ENCODE measurements at regions not wholly inside any gene's neighbourhood (a gene's known extent, or its start where the extent isn't known, plus 50 kb on each side); places are given as distances from the start of the nearest gene placed in this dataset.
"Not testable (repeated sequence)": the region's sequence is repeated elsewhere in the genome, so short reads cannot be mapped to it uniquely, and the experiment has no call there.

GRCh38 chr11:45000918-45001317 lies 50.2 kb upstream of the TP53I11 start:
- DNase-seq (ENCODE audit: insufficient read length) = no peak
- no peak for FAIRE-seq
- TF ChIP-seq POLR2A (IDR thresholded peaks at IDR 0.05; ENCODE audit: low read depth, low read length) (no peak), TAF1 (IDR thresholded peaks at IDR 0.05; ENCODE audit: borderline replicate concordance, low read depth, low read length) (no peak)

- no peak for TF ChIP-seq TAF1 (IDR thresholded peaks at IDR 0.05; ENCODE audit: borderline replicate concordance, low read depth, low read length)
- no peak for TF ChIP-seq POLR2AphosphoS5 (IDR thresholded peaks at IDR 0.05; ENCODE audit: low read depth, low read length)
- no peak for TF ChIP-seq POLR2A (IDR thresholded peaks at IDR 0.05; ENCODE audit: low read depth, low read length)
- DNase-seq (ENCODE audit: insufficient read length) (no peak), FAIRE-seq (no peak)
Measured at GRCh38 chr11:45001466-45002165, 50.9 kb upstream of the TP53I11 start.

- TF ChIP-seq TAF1 (IDR thresholded peaks at IDR 0.05; ENCODE audit: borderline replicate concordance, low read depth, low read length) (no peak), POLR2AphosphoS5 (IDR thresholded peaks at IDR 0.05; ENCODE audit: low read depth, low read length) (no peak), POLR2A (IDR thresholded peaks at IDR 0.05; ENCODE audit: low read depth, low read length) (no peak)
- no peak for FAIRE-seq
- DNase-seq (ENCODE audit: insufficient read length) = no peak
Measured at GRCh38 chr11:45005106-45005505, 54.4 kb upstream of the TP53I11 start.

GRCh38 chr11:45007011-45007410 lies 56.3 kb upstream of the TP53I11 start:
- TF ChIP-seq POLR2AphosphoS5 (IDR thresholded peaks at IDR 0.05; ENCODE audit: low read depth, low read length) = no peak
- TF ChIP-seq POLR2A (IDR thresholded peaks at IDR 0.05; ENCODE audit: low read depth, low read length) = no peak
- TF ChIP-seq TAF1 (IDR thresholded peaks at IDR 0.05; ENCODE audit: borderline replicate concordance, low read depth, low read length) = no peak
- FAIRE-seq (no peak), DNase-seq (ENCODE audit: insufficient read length) (no peak)

- not testable (repeated sequence) for DNase-seq (ENCODE audit: insufficient read length); FAIRE-seq
Measured at GRCh38 chr11:45015983-45016382, 65.3 kb upstream of the TP53I11 start.

GRCh38 chr11:45016446-45016845 lies 65.8 kb upstream of the TP53I11 start:
- not testable (repeated sequence) for FAIRE-seq

GRCh38 chr11:45017329-45017728 lies 66.6 kb upstream of the TP53I11 start:
- DNase-seq (ENCODE audit: insufficient read length) (no peak), FAIRE-seq (no peak)
- TF ChIP-seq POLR2A (IDR thresholded peaks at IDR 0.05; ENCODE audit: low read depth, low read length) (no peak), TAF1 (IDR thresholded peaks at IDR 0.05; ENCODE audit: borderline replicate concordance, low read depth, low read length) (no peak), POLR2AphosphoS5 (IDR thresholded peaks at IDR 0.05; ENCODE audit: low read depth, low read length) (no peak)

More at GRCh38 chr11:45016446-45016845, 65.8 kb upstream of the TP53I11 start:
- not testable (repeated sequence) for DNase-seq (ENCODE audit: insufficient read length)

GRCh38 chr11:45021001-45021400 lies 70.3 kb upstream of the TP53I11 start:
- FAIRE-seq (no peak), DNase-seq (ENCODE audit: insufficient read length) (no peak)
- TF ChIP-seq POLR2AphosphoS5 (IDR thresholded peaks at IDR 0.05; ENCODE audit: low read depth, low read length) = no peak
- no peak for TF ChIP-seq TAF1 (IDR thresholded peaks at IDR 0.05; ENCODE audit: borderline replicate concordance, low read depth, low read length)

GRCh38 chr11:45021692-45022141 lies 71.0 kb upstream of the TP53I11 start:
- FAIRE-seq (no peak), DNase-seq (ENCODE audit: insufficient read length) (no peak)
- TF ChIP-seq TAF1 (IDR thresholded peaks at IDR 0.05; ENCODE audit: borderline replicate concordance, low read depth, low read length) (no peak), POLR2AphosphoS5 (IDR thresholded peaks at IDR 0.05; ENCODE audit: low read depth, low read length) (no peak), POLR2A (IDR thresholded peaks at IDR 0.05; ENCODE audit: low read depth, low read length) (no peak)

GRCh38 chr11:45022294-45023064 lies 71.8 kb upstream of the TP53I11 start:
- TF ChIP-seq POLR2A (IDR thresholded peaks at IDR 0.05; ENCODE audit: low read depth, low read length) (no peak), POLR2AphosphoS5 (IDR thresholded peaks at IDR 0.05; ENCODE audit: low read depth, low read length) (no peak), TAF1 (IDR thresholded peaks at IDR 0.05; ENCODE audit: borderline replicate concordance, low read depth, low read length) (no peak)
- FAIRE-seq = no peak
- DNase-seq (ENCODE audit: insufficient read length) = no peak

- TF ChIP-seq TAF1 (IDR thresholded peaks at IDR 0.05; ENCODE audit: borderline replicate concordance, low read depth, low read length) (no peak), POLR2A (IDR thresholded peaks at IDR 0.05; ENCODE audit: low read depth, low read length) (no peak), POLR2AphosphoS5 (IDR thresholded peaks at IDR 0.05; ENCODE audit: low read depth, low read length) (no peak)
- no peak for FAIRE-seq
- DNase-seq (ENCODE audit: insufficient read length) = no peak
Measured at GRCh38 chr11:45023065-45023365, 72.3 kb upstream of the TP53I11 start.

- no peak for TF ChIP-seq POLR2AphosphoS5 (IDR thresholded peaks at IDR 0.05; ENCODE audit: low read depth, low read length)
- TF ChIP-seq POLR2A (IDR thresholded peaks at IDR 0.05; ENCODE audit: low read depth, low read length) = no peak
- FAIRE-seq (no peak), DNase-seq (ENCODE audit: insufficient read length) (no peak)
Measured at GRCh38 chr11:45024316-45024715, 73.6 kb upstream of the TP53I11 start.

Measured in GM12892 (cell line).